ENCODE measurements at regions not wholly inside any gene's neighbourhood (a gene's known extent, or its start where the extent isn't known, plus 50 kb on each side); places are given as distances from the start of the nearest gene placed in this dataset.
A peak's percentile ranks its signal among the peaks of the same experiment; 100 is the strongest.
"Not testable (repeated sequence)": the region's sequence is repeated elsewhere in the genome, so short reads cannot be mapped to it uniquely, and the experiment has no call there.

- H3K27ac ChIP-seq, result peak overlapping the region; percentile 31 to 86 (median 64)
- no peak overlapping the region for H3K4me3 ChIP-seq (replicated peaks in 1 of 3)
- no peak for TF ChIP-seq CTCF (IDR thresholded peaks at IDR 0.05)
- TF ChIP-seq POLR2A (IDR thresholded peaks at IDR 0.05), result no peak
- intact Hi-C loops (cut with DNase I), result no loop called here
- WGBS, 2 donors, result 40 to 42% methylated on average over 1 of the region's 1 CpG
- H3K9me3 ChIP-seq, result no peaks in the 10 kb centered on the region
- DNase-seq, result peak in 1 of 2 donors; percentile 3
- H3K36me3 ChIP-seq, result no peaks in the 10 kb centered on the region
- H3K27me3 ChIP-seq, result no peaks in the 10 kb centered on the region
- H3K4me1 ChIP-seq, result peaks cover 29 to 31% of the 10 kb centered on the region in 2 donors
These were observed 279.4 kb downstream of the NKX6-1 start for GRCh38 chr4:84219656-84220055.

- TF ChIP-seq CTCF (IDR thresholded peaks at IDR 0.05) (no peak), POLR2A (IDR thresholded peaks at IDR 0.05) (no peak)
- DNase-seq, result no peak
These were observed 281.1 kb downstream of the NKX6-1 start for GRCh38 chr4:84218031-84218430.

GRCh38 chr4:84215217-84215616 lies 283.9 kb downstream of the NKX6-1 start:
- intact Hi-C loops (cut with DNase I), result no loop called here

More at GRCh38 chr4:84218031-84218430, 281.1 kb downstream of the NKX6-1 start:
- no peaks in the 10 kb centered on the region for H3K36me3 ChIP-seq
- no peak overlapping the region for H3K27ac ChIP-seq
- WGBS, 2 donors, result 80 to 81% methylated on average over 9 of the region's 9 CpGs
- no peaks in the 10 kb centered on the region for H3K27me3 ChIP-seq
- no peak overlapping the region for H3K4me3 ChIP-seq (replicated peaks in 1 of 3)
- no peaks in the 10 kb centered on the region for H3K9me3 ChIP-seq
- intact Hi-C loops (cut with DNase I), result no loop called here
- peaks cover 29 to 31% of the 10 kb centered on the region in 2 donors for H3K4me1 ChIP-seq

GRCh38 chr4:84206226-84206625 lies 292.9 kb downstream of the NKX6-1 start:
- WGBS, 2 donors, result 83 to 90% methylated on average over 4 of the region's 4 CpGs

More at GRCh38 chr4:84215217-84215616, 283.9 kb downstream of the NKX6-1 start:
- Histone ChIP-seq H3K4me3 (replicated peaks in 1 of 3) (no peak overlapping the region), H3K36me3 (no peaks in the 10 kb centered on the region), H3K4me1 (peaks cover 8 to 9% of the 10 kb centered on the region in 2 donors), H3K27ac (no peak overlapping the region), H3K9me3 (no peaks in the 10 kb centered on the region), H3K27me3 (no peaks in the 10 kb centered on the region)
- DNase-seq, result no peak
- TF ChIP-seq CTCF (IDR thresholded peaks at IDR 0.05), result no peak
- TF ChIP-seq POLR2A (IDR thresholded peaks at IDR 0.05), result no peak
- WGBS, 2 donors, result 90 to 95% methylated on average over 2 of the region's 2 CpGs

GRCh38 chr4:84189144-84189543 lies 309.9 kb downstream of the NKX6-1 start:
- H3K36me3 ChIP-seq, result no peaks in the 10 kb centered on the region
- H3K4me1 ChIP-seq, result no peaks in the 10 kb centered on the region
- intact Hi-C loops (cut with DNase I), result no loop called here
- H3K9me3 ChIP-seq, result no peaks in the 10 kb centered on the region
- H3K27me3 ChIP-seq, result no peaks in the 10 kb centered on the region
- no peak for TF ChIP-seq CTCF (IDR thresholded peaks at IDR 0.05)
- TF ChIP-seq POLR2A (IDR thresholded peaks at IDR 0.05), result no peak
- H3K4me3 ChIP-seq (replicated peaks in 1 of 3), result no peak overlapping the region
- DNase-seq, result no peak
- 63 to 68% methylated on average over 1 of the region's 1 CpG for WGBS, 2 donors
- H3K27ac ChIP-seq, result no peak overlapping the region

More at GRCh38 chr4:84206226-84206625, 292.9 kb downstream of the NKX6-1 start:
- H3K4me1 ChIP-seq; H3K4me3 ChIP-seq (replicated peaks in 1 of 3); H3K27me3 ChIP-seq; H3K36me3 ChIP-seq; intact Hi-C loops (cut with DNase I); H3K27ac ChIP-seq; H3K9me3 ChIP-seq; DNase-seq: not testable (repeated sequence)

- Histone ChIP-seq H3K9me3 (no peaks in the 10 kb centered on the region), H3K27ac (no peak overlapping the region), H3K4me3 (replicated peaks in 1 of 3) (no peak overlapping the region), H3K27me3 (no peaks in the 10 kb centered on the region), H3K4me1 (no peaks in the 10 kb centered on the region), H3K36me3 (no peaks in the 10 kb centered on the region)
- no peak for DNase-seq
- TF ChIP-seq POLR2A (IDR thresholded peaks at IDR 0.05), result no peak
- TF ChIP-seq CTCF (IDR thresholded peaks at IDR 0.05), result no peak
- 94 to 98% methylated on average over 2 of the region's 2 CpGs for WGBS, 2 donors
- intact Hi-C loops (cut with DNase I), result no loop called here
These were observed 319.7 kb downstream of the NKX6-1 start for GRCh38 chr4:84179409-84179808.
